HG02970 (cell line): ENCODE measurements at regions not wholly inside any gene's neighbourhood (a gene's known extent, or its start where the extent isn't known, plus 50 kb on each side); places are given as distances from the start of the nearest gene placed in this dataset.

ENCODE experiments used
- ATAC-seq: cut with Tn5 transposase; IDR thresholded peaks from one replicate; pipeline ENCODE4 v1.9.1; 2021; ENCODE audit warnings: mild to moderate bottlenecking, moderate library complexity, moderate number of reproducible peaks; ENCODE audit not compliant: unreplicated experiment, low FRiP score

DNA sequence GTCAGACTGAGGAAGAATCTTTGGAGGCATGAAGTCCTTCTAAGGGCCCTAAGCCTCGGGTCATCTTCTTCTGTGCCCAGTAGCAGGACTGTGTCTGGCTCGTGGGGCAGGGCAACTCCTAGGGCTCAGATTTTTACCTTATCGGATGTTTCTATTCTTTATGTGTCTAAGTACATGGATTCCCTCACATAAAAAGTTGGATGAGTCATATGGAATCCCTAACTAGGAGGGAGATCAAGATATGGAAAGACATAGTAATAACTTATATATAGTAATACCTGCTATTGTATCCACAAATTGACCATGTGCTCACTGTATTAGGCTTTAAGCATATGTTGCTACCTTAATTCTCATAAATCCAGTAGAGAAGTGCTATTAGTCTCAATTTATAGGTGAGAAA lies 364.5 kb upstream of the CAMK1G start:
- no peak for ATAC-seq

DNA sequence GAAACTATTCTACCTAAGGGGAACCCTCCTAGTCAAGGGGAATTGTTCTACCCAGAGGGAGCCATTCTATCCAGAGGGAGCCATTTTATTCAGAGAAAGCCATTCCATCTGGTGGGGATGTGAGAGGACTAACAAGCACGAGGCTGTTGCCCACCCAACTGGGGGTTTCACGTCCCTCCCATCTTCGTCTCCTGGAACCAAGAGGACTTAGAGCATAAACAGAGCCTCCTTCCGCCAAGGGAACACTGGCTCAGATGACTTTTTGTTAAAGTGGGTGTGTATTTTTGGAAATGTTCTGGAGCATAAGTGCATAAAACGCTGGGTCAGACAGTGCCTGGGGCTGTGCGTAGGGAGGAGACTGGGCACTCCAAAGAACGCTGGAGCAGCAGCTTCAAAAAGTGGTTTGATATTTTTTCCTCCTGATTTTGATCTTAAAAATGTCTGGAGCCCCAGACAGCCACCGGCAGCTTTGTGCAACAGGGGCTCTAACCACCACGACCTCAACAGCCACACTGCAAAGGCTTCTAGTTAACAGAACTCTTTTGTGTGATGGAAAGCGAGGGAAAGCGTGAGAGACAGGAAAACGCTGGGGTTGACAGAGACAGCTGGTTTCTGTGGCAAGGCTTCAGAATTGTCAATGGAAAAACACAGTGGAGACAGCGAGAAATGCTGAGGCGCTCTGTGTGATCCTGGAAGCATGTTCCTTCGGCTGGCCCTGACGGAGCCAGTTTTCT lies 363.6 kb upstream of the CAMK1G start:
- ATAC-seq: no peak

DNA sequence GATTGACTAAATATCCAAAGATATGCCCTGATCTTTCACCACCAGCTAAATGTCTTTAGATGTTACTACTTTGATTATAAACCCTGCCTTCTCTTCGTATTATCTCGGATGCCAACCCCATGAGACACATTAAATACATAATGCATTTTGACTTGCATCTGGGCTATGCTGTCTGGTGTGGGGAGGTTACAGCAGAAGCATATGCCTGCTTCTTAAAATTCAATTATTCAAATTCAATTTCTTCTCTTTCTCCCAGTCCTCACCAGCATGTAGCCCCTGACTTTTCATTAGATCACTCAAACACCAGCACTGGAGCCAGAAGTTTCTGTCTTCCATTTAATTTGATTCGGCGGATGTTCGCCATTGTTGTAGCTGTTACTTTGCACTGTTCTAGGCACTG lies 360.7 kb upstream of the CAMK1G start:
- ATAC-seq: no peak

DNA sequence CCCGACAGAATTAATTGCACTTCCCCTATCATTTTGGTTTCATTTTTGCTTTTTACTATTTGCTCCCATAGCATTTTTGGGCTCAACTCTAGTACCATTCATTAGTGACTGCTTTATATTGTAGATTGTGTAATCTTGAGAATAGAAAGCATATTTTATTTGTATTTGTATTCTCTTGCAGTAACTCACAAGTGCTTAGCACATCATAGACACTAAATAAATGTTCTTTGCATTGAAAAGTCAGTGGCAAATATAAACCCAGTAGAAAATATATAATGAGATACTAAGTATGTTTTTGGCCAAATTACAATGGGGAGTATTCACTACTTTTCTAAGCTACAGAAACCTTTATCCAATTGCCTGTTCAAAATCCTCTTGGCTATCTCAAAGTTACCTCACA lies 359.7 kb upstream of the CAMK1G start:
- ATAC-seq: no peak

DNA sequence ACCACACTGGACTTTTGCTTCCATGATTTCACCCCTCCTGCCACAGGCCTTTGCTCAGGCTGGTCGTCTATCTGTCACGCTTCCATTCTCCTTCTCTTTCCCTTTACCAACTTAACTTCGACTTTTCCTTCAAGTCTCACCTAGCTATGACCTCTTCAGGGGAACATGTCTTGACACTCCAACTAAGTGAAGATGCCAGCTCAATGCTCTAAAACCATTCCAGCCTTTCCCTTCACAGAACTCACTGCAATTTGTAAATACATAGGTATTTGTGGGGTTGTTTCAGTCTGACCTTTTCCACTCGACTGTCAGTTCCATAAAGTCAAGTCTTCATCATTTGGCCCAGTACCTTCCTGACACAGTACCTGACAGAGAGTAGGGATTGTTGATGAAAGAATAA lies 358.6 kb upstream of the CAMK1G start:
- no peak for ATAC-seq

DNA sequence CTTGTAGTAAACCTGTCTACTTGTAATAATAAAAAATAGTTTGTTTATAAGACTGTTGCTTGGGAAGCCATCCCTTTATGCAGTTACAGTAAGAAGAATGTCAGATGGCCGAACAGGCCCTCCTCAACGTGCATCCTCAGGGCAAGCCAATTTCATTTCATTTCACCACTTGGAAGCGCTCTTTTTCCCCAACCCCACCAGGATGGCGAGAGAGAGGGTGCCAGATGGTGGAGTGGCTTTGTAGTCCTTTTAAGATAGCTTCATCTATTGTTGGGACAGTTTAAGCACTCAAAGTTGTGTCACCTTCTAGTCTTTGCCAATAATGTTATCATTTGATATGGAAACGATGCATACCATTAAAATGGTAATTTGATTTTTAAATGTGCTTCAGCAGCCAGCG lies 356.3 kb upstream of the CAMK1G start:
- no peak for ATAC-seq

- ATAC-seq: no peak
Observed at GRCh38 chr1:209227941-209228340, 355.6 kb upstream of the CAMK1G start.

- ATAC-seq: no peak
Observed at GRCh38 chr1:209229494-209230061, 353.9 kb upstream of the CAMK1G start.

DNA sequence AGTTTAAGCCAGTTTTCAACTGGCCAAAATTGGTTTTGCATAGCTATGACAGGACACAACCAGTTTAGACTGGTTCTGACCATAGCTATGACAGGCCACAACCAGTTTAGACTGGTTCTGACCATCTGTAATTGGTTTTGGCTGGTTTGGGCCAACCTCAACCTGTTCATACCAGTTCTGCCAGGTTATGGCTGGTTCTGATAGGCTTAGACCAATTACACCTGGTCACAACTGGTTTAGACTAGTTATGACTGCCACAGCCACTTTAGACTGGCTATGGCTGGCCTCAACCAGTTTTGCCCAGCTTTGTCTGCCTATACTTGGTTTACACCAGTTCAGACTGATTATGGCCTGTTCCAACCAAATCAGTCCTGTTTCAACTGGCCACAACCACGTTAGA lies 353.2 kb upstream of the CAMK1G start:
- no peak for ATAC-seq

GRCh38 chr1:209231476-209232156 lies 351.9 kb upstream of the CAMK1G start:
- no peak for ATAC-seq

GRCh38 chr1:209232197-209232596 lies 351.3 kb upstream of the CAMK1G start:
- no peak for ATAC-seq

DNA sequence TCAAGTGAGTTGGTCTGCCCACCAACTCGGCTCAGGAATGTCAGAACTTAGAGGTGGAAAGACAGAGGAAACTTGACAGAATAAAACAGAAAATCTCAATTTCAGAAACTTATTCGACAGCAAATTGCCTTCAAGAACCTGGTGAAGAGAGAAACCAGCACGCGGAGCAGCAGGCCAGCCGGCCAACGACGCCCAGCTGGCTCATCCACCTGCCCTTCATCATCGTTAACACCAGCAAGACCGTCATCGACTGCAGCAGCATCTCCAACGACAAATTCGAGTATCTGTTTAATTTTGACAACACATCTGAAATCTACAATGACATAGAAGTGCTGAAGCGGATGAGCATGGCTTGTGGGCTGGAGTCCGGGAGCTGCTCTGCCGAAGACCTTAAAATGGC lies 350.8 kb upstream of the CAMK1G start:
- no peak for ATAC-seq

GRCh38 chr1:209235166-209235565 lies 348.3 kb upstream of the CAMK1G start:
- no peak for ATAC-seq

GRCh38 chr1:209238356-209238755 lies 345.2 kb upstream of the CAMK1G start:
- ATAC-seq: no peak

- no peak for ATAC-seq
Observed at GRCh38 chr1:209240351-209240750, 343.2 kb upstream of the CAMK1G start.

GRCh38 chr1:209241487-209241886 lies 342.0 kb upstream of the CAMK1G start:
- ATAC-seq: no peak

DNA sequence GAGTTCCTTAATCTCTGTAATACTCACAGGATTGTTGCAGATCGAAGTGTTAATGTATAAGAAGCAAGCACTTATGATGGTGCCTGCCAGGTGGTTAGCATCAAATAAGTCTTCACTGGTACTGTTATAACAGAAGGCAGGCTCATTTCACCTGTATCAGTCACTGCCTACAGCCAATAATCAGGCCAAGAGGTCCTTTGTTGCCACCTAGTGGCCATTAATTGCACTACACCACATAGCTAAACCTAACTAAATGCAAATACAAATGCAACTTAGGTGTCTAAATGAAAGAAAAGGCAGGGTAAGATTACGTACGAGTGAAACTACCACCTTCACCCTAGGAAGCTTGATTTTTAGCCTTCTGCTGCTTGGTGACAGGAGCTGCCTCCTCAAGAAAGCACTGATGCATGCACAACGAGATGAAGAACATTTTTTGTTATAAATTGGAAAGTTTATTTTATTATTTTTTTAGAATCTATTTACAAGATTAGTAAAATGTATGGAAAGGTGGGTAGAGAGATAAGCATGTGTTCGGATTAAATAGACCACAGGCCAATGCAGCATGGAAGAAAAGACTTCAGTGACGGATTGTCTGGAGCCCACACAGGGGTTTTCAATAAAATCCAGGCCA lies 334.8 kb upstream of the CAMK1G start:
- ATAC-seq: peak; percentile 84

- no peak for ATAC-seq
Observed at GRCh38 chr1:209249280-209249670, 334.2 kb upstream of the CAMK1G start.

DNA sequence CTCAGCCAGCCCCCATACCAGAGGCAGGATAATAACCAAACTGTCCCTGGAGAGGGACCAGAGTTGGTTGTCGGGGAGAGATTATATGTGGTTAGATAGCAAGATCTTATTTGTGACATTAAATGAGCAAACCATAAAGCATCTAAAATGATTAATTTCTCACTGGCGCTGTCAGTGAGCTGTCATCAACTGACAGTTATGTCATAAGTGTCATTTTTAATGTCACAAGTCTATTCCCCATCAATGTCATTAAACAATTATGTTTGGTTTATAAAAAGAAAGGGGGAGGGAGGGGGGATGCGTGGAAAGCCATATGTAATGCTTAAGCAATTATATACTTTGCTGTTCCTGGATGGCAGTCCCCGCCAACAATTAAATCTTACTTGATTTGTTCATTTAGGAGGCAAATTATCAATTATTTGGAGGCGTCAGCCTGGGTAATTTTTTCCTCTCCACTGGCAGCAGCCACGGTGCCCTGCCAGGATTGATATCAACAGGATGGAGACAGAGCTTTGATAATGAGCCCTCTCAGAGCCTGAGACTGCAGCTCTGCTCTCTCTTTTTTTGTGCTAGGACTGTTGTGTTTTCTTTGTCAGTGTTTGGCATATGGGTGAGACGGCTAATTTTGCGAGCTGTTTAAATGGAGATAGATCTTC lies 333.6 kb upstream of the CAMK1G start:
- ATAC-seq: no peak

DNA sequence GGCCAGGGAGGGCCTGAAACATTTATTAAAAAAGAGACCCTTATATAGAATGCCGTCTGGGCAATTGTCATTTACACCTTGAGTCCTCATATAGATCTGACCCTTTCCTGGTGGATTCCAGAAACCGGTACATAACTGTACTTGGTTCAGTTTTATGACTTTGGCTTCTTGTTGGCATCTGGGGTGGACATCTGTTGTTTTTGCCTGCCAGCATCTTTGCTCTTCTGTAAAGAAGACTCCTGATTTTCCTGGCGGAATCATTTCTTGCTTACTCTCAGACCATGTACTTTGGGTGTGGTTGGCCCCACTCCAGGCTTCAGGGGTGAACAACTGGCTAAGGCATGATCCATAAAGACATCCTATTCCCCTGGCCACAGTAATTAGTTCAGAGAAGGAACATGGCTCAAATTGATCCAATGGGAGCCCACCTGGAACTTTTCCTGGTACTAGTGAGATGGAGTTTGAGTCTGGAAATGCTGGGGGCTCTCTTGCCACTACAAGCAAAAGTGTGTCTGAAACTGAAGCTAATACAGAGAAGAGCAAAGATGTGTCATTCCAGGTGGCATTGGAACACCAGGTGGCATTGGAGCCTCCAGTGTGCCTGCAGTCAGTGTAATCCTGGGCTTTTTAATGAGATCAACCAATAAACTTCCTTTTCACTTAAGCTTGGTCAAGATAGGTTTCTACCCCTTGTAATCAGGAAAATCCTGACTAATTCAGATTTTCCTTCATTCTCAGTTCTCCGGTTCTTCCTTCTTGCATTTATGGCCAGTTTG lies 332.5 kb upstream of the CAMK1G start:
- ATAC-seq: no peak
